Gastroesophageal sphincter (tissue), 3 donors: ENCODE measurements at regions not wholly inside any gene's neighbourhood (a gene's known extent, or its start where the extent isn't known, plus 50 kb on each side); places are given as distances from the start of the nearest gene placed in this dataset.

ENCODE experiments used
- CTCF ChIP-seq, 4 experiments: fragments of 200-600 bp in 2 of 4; fragments of 450-650 bp in 2 of 4; sonication (generic) in 1 of 4; IDR thresholded peaks; one replicate each; pipeline ENCODE4 v1.5.1; 2017 to 2019; ENCODE audit warnings: antibody characterized with exemption in 4 of 4, mild to moderate bottlenecking in 2 of 4, moderate library complexity in 2 of 4
- POLR2A ChIP-seq, 2 donors: fragments of 450-650 bp; IDR thresholded peaks; one replicate each; pipeline ENCODE4 v1.6.1; 2017; ENCODE audit warnings: antibody characterized with exemption in 2 of 2, mild to moderate bottlenecking in 2 of 2, moderate library complexity in 1 of 2
- POLR2AphosphoS5 ChIP-seq: sonication (generic); formaldehyde crosslinking; IDR thresholded peaks from one replicate; pipeline ENCODE4 v1.6.1; 2017; ENCODE audit warnings: antibody characterized with exemption

GRCh38 chr12:67514502-67514901, 134.0 kb upstream of the DYRK2 start:
- TF ChIP-seq CTCF (IDR thresholded peaks at IDR 0.05): no peak
- TF ChIP-seq POLR2AphosphoS5: no peak
- TF ChIP-seq POLR2A (IDR thresholded peaks at IDR 0.05): no peak
